HCEC 1CT (cell line): ENCODE measurements at regions not wholly inside any gene's neighbourhood (a gene's known extent, or its start where the extent isn't known, plus 50 kb on each side); places are given as distances from the start of the nearest gene placed in this dataset.

Source experiments
- DNase-seq: peaks from one replicate; pipeline ENCODE4 v3.0.0-alpha.2; 2017

DNA sequence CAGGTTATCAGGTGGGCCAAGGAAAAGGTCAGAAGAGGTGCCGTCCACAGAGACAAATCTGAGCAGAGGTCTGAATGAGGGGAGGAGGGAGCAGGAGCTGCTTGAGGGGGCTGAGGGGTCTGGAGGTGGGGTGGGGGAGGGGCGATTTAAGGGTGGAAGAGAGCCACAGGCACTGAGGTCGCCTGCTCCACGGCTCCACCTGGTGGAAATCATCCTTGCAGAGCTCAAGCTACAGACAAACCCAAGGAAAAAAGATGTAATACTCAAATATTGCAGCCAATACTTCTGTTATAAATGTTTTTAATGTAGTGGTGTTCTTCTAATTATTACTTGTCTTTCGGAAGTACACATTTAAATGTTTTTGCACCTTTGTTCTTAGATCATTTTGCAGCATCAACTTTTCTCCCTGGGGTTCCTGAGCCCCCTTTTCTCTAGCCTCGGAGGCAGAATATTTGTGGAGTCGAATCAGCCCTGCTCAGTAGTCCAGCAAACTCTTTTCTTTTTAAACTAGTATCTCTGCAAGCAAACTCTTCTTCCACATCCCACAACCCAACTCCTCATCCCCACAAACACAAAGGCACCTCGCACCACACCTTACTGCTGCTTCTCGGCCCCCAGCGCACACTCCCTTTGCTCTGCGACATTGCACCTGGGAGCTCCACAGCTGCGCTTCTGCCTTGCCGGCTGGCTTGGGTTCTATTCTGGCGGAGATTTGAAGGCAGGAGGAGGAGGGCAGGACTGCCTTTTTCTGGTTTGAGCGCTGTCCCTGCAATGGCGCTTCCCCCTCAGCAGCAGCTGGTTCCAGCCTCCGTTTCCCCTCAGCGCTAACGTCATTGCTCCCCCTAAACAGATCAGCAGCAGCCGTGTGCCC lies 51.0 kb upstream of the TFAP2A start:
- DNase-seq, result peak; percentile 41
